ENCODE measurements at regions not wholly inside any gene's neighbourhood (a gene's known extent, or its start where the extent isn't known, plus 50 kb on each side); places are given as distances from the start of the nearest gene placed in this dataset.
A peak's percentile ranks its signal among the peaks of the same experiment; 100 is the strongest.

DNA sequence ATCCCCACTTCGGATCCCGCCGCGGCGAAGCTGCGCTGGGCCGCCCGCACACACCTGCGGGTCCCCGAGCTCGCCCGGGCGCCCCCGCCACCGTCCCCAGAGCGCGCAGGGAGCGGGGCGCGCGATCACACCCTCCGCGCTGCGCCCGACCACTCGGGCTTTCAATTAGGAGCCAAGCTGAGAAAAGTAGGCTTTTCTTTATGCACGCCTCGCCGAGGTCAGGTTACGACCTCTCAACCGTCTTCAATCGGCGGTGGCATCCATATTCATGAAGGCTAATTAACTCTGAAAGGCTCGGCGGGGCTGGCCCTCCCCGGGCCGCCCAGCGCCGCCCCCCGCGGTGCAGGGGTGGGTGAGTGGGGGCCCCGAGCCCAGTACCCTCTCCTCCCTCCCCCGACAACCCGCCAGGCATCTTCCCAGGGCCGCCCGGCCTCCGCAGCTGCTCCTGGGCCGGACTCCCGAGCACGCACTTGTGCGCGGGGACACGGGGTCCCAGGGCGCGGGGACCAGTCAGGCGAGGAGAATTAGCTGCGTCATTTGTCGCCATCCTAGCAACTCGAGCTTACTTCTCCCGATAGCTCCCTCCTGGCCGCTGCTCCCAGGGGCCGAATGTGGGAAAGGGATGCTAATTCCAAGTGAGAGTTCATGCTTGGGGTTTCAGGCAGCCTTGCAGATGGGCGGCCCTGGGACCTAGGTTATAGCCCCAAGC lies 155.5 kb upstream of the LYZL2 start:
- peaks cover 16% of the 10 kb centered on the region for H3K4me1 ChIP-seq (ENCODE audit: insufficient read depth, low read length, poor library complexity, severe bottlenecking)
- 0 out of 2 replicates have a peak overlapping the region, but pooled peaks have one; percentile 81 for H2AFZ ChIP-seq (ENCODE audit: low read length)
- no peaks in the 10 kb centered on the region for H3K79me2 ChIP-seq (ENCODE audit: insufficient read depth, low read length)
- H3K36me3 ChIP-seq (ENCODE audit: insufficient read depth, low read length): no peaks in the 10 kb centered on the region
- H3K9me3 ChIP-seq (ENCODE audit: insufficient read depth, low read depth, low read length): no peaks in the 10 kb centered on the region
- no peaks in the 10 kb centered on the region for H3K27me3 ChIP-seq (ENCODE audit: insufficient read depth, low read length, poor library complexity, severe bottlenecking)
- H4K20me1 ChIP-seq (ENCODE audit: insufficient read depth, low read length, poor library complexity, severe bottlenecking): no peaks in the 10 kb centered on the region
- no peak overlapping the region for H3K9ac ChIP-seq (ENCODE audit: low read depth, low read length, poor library complexity, severe bottlenecking)
- no peak for TF ChIP-seq EZH2phosphoT487 (IDR thresholded peaks at IDR 0.05; ENCODE audit: borderline replicate concordance)
- no peak for TF ChIP-seq CTCF (conservative IDR thresholded peaks at IDR 0.05; ENCODE audit: low read length)
- H3K9me2 ChIP-seq (replicated peaks; ENCODE audit: low read depth, low read length): no peaks in the 10 kb centered on the region
- H3K4me3 ChIP-seq (ENCODE audit: low read length, poor library complexity, severe bottlenecking): peak overlapping the region; percentile 66
- H3K4me2 ChIP-seq (ENCODE audit: low read depth, low read length, poor library complexity, severe bottlenecking): peak overlapping the region; percentile 57
- H3F3A ChIP-seq (ENCODE audit: low read depth): no peaks in the 10 kb centered on the region

DNA sequence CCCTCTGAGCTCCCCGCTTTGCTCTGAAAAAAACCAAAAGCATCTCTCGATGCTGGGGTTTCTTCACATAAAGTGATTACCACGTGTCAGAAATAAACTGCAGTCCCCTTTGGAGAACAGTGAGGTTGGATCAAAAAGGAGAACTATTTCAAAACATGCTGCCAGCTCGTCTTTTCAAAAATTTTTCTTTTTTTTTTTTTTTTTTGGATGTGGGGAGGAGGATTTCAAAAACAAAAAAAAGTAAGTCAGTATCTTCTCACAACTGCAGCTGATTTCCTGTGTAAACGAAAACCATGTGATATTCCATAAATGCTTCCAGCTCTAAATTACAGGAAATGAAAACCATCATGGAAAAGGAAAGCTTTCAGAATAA lies 155.0 kb upstream of the LYZL2 start:
- no peaks in the 10 kb centered on the region for H3K79me2 ChIP-seq (ENCODE audit: insufficient read depth, low read length)
- no peaks in the 10 kb centered on the region for H3K9me2 ChIP-seq (replicated peaks; ENCODE audit: low read depth, low read length)
- H3F3A ChIP-seq (ENCODE audit: low read depth): no peaks in the 10 kb centered on the region
- H3K4me3 ChIP-seq (ENCODE audit: low read length, poor library complexity, severe bottlenecking): peak overlapping the region; percentile 66
- no peaks in the 10 kb centered on the region for H4K20me1 ChIP-seq (ENCODE audit: insufficient read depth, low read length, poor library complexity, severe bottlenecking)
- no peaks in the 10 kb centered on the region for H3K27me3 ChIP-seq (ENCODE audit: insufficient read depth, low read length, poor library complexity, severe bottlenecking)
- no peaks in the 10 kb centered on the region for H3K9me3 ChIP-seq (ENCODE audit: insufficient read depth, low read depth, low read length)
- peaks cover 16% of the 10 kb centered on the region for H3K4me1 ChIP-seq (ENCODE audit: insufficient read depth, low read length, poor library complexity, severe bottlenecking)
- no peaks in the 10 kb centered on the region for H3K36me3 ChIP-seq (ENCODE audit: insufficient read depth, low read length)
- H3K9ac ChIP-seq (ENCODE audit: low read depth, low read length, poor library complexity, severe bottlenecking): no peak overlapping the region
- H3K4me2 ChIP-seq (ENCODE audit: low read depth, low read length, poor library complexity, severe bottlenecking): peak overlapping the region; percentile 57
- TF ChIP-seq EZH2phosphoT487 (IDR thresholded peaks at IDR 0.05; ENCODE audit: borderline replicate concordance): no peak
- TF ChIP-seq CTCF (conservative IDR thresholded peaks at IDR 0.05; ENCODE audit: low read length): no peak
- peak overlapping the region; percentile 81 for H2AFZ ChIP-seq (ENCODE audit: low read length)

GRCh38 chr10:30783939-30784501 lies 154.5 kb upstream of the LYZL2 start:
- TF ChIP-seq CTCF (conservative IDR thresholded peaks at IDR 0.05; ENCODE audit: low read length): peak; percentile 98
- no peak for TF ChIP-seq EZH2phosphoT487 (IDR thresholded peaks at IDR 0.05; ENCODE audit: borderline replicate concordance)
- H3K9me3 ChIP-seq (ENCODE audit: insufficient read depth, low read depth, low read length): no peaks in the 10 kb centered on the region
- H3K4me2 ChIP-seq (ENCODE audit: low read depth, low read length, poor library complexity, severe bottlenecking): peak overlapping the region; percentile 57
- H4K20me1 ChIP-seq (ENCODE audit: insufficient read depth, low read length, poor library complexity, severe bottlenecking): no peaks in the 10 kb centered on the region
- no peaks in the 10 kb centered on the region for H3F3A ChIP-seq (ENCODE audit: low read depth)
- peak overlapping the region; percentile 66 for H3K4me3 ChIP-seq (ENCODE audit: low read length, poor library complexity, severe bottlenecking)
- no peaks in the 10 kb centered on the region for H3K36me3 ChIP-seq (ENCODE audit: insufficient read depth, low read length)
- H3K9ac ChIP-seq (ENCODE audit: low read depth, low read length, poor library complexity, severe bottlenecking): no peak overlapping the region
- no peaks in the 10 kb centered on the region for H3K9me2 ChIP-seq (replicated peaks; ENCODE audit: low read depth, low read length)
- H2AFZ ChIP-seq (ENCODE audit: low read length): peak overlapping the region; percentile 81
- no peaks in the 10 kb centered on the region for H3K79me2 ChIP-seq (ENCODE audit: insufficient read depth, low read length)
- H3K27me3 ChIP-seq (ENCODE audit: insufficient read depth, low read length, poor library complexity, severe bottlenecking): no peaks in the 10 kb centered on the region
- H3K4me1 ChIP-seq (ENCODE audit: insufficient read depth, low read length, poor library complexity, severe bottlenecking): peaks cover 16% of the 10 kb centered on the region
